H1 (cell line): ENCODE measurements at regions not wholly inside any gene's neighbourhood (a gene's known extent, or its start where the extent isn't known, plus 50 kb on each side); places are given as distances from the start of the nearest gene placed in this dataset.

Experiments
- E2F6 ChIP-seq: IDR thresholded peaks from 2 replicates; pipeline ENCODE4 v1.6.1; 2012; ENCODE audit warnings: inconsistent platforms
- SP1 ChIP-seq: IDR thresholded peaks from 2 replicates; pipeline ENCODE4 v1.6.1; 2011; ENCODE audit warnings: low read depth, low read length
- TF ChIP-seq, protein P1 (sequence below): IDR thresholded peaks from 2 replicates; pipeline ENCODE4 v1.6.1; 2011; ENCODE audit warnings: low read depth, mild to moderate bottlenecking, low read length; ENCODE audit not compliant: insufficient read depth

- TF ChIP-seq, protein P1, sequence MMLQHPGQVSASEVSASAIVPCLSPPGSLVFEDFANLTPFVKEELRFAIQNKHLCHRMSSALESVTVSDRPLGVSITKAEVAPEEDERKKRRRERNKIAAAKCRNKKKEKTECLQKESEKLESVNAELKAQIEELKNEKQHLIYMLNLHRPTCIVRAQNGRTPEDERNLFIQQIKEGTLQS = no peak
- TF ChIP-seq SP1 (no peak), E2F6 (no peak)
Measured at GRCh38 chr15:97759363-97759762, 201.1 kb upstream of the ARRDC4 start.
